GM12874 (cell line): ENCODE measurements at regions not wholly inside any gene's neighbourhood (a gene's known extent, or its start where the extent isn't known, plus 50 kb on each side); places are given as distances from the start of the nearest gene placed in this dataset.

ENCODE experiments used
- CTCF ChIP-seq: IDR thresholded peaks from 2 replicates; pipeline ENCODE4 v1.5.1; 2011; ENCODE audit warnings: low read depth, mild to moderate bottlenecking, control low read depth, low read length, moderate library complexity; ENCODE audit not compliant: insufficient read depth

DNA sequence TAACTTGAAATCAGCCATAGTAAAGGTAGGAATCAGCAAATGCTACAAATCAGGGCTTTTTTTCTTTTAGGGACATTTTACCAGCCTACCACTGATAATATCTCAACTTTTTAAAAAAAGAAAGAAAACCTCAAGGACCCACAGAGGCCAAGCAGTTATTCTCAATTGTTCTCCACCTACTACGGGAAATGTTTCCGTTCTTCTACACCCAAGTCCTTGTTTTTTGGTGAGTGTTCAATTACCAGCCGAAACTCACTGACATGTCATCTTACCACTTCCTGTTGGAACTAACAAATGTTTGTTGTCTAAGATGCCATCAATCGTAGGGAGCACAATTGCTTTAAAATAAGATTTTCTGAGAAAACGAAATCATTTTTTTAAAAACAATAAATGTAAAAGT, 50.2 kb upstream of the CDK1 start:
- no peak for TF ChIP-seq CTCF

- TF ChIP-seq CTCF = no peak
These were observed 52.0 kb upstream of the CDK1 start for GRCh38 chr10:60726257-60726656.

GRCh38 chr10:60722623-60723022, 55.7 kb upstream of the CDK1 start:
- no peak for TF ChIP-seq CTCF

- TF ChIP-seq CTCF = no peak
These were observed 58.6 kb upstream of the CDK1 start for GRCh38 chr10:60719721-60720120.

GRCh38 chr10:60718886-60719285, 59.4 kb upstream of the CDK1 start:
- no peak for TF ChIP-seq CTCF

DNA sequence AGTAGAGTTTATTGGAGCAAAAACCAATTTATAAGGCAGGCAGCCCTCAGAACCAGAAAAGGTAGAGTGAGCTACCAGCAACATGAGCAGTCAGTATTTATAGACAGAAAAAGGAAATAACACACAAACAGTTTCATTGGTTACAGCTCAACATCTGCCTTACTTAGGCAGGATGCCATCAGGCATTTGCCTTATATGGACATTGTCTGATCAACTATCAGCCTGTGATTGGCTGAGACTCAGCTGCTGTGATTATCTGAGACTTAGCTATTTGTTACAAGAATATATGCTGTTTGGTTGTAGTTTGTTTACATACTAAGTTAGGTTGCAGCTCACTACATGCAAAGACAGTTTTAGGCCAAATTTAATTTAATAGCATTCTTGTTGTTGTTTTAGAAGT, 60.4 kb upstream of the CDK1 start:
- no peak for TF ChIP-seq CTCF

DNA sequence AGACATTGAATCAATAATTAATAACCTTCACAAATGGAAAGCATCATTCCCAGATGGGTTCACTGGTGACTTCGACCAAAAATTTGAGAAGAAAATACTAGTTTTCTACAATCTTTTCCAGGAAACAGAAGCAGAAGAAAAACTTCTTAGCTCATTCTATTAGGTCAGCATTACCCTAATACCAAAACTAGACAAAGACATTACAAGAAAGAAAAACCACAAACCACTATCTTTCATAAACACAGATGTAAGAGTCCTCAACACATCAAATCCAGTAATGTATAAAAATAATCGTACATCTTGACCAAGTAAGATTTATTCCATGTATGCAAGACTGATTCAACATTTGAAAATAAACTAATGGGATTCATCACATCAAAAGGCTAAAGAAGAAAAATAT, 64.0 kb upstream of the CDK1 start:
- TF ChIP-seq CTCF = no peak

- TF ChIP-seq CTCF = no peak
These were observed 66.8 kb upstream of the CDK1 start for GRCh38 chr10:60711496-60711895.
